GM19324 (cell line): ENCODE measurements at regions not wholly inside any gene's neighbourhood (a gene's known extent, or its start where the extent isn't known, plus 50 kb on each side); places are given as distances from the start of the nearest gene placed in this dataset.

Experiments
- ATAC-seq: cut with Tn5 transposase; IDR thresholded peaks from one replicate; pipeline ENCODE4 v1.9.1; 2021; ENCODE audit warnings: mild to moderate bottlenecking, moderate library complexity; ENCODE audit not compliant: unreplicated experiment, low FRiP score

DNA sequence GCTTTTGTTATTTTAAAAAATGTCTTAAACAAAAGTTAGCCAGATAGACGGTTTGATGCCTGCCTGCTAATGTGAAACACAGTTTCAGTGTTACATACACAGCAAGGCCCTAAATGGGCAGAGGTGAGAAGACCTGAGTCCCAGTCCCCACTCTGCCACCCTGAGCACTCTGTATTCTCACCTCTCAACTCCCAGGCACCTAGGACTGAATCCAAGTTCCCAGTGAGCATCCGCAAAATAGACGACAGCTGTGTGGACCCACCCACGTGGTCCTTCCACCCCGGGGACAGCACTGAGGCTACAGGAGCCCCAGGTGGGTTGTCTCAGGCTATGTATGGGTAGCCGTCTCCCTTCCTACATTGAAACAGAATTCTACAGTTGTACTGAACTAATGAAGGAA lies 111.5 kb downstream of the RPL27A start:
- no peak for ATAC-seq

DNA sequence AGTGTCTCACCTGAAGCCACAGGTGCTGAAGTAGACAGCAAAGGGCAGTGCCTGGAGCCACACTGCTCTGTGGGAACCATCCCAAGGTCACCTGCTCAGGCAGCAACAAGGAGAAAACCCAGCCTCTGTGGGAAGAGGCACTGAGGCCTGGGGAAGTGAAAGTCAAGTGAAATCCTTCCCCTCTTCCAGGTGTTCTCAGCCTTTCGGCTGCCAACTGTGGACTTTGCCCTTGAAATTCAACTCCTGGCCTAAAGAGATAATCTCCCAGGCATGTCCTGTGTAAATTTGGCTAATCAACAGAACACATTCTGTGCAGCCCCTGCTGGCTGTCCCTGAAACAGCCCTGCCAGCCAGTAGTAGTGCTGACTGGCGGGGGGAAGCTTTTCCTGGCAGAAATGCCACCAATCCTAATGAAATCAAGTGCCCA lies 112.1 kb downstream of the RPL27A start:
- ATAC-seq = no peak

DNA sequence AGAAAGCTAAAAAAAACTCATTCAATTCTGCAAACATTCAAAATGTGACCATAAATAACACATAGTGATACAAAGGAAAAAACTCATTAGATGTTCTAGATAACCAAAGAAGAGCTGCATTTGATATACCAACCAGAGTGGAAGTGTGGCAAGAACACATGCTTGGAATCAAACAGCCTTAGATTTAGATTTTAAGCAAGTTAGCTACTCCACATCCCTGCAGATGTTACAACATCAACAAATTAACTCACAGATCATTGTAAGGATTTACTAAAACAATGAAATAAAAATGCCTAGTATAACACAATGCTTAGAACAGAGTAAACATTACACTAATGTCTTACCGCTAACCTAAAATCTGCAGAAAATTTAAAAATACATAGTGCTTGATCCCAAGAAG lies 114.0 kb upstream of the AKIP1 start:
- ATAC-seq = no peak

DNA sequence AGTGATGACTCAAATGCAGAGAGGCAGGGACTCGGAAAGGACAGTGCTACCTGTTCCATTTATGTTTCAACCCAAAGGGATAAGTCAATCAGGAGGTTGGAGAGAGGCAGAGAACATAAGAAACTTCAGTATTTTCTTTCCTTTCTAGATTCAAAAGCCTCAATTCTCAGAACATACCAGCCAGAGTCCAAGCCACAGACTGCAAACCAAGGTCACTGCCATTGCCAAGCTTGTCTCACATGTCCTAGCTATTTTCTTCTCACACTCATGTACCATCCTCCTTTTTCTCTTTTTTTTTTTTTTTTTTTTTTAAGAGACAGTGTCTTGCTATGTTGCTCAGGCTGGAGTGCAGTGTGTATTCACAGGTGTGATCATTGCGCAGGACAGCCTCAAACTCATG lies 111.7 kb upstream of the AKIP1 start:
- ATAC-seq = no peak

DNA sequence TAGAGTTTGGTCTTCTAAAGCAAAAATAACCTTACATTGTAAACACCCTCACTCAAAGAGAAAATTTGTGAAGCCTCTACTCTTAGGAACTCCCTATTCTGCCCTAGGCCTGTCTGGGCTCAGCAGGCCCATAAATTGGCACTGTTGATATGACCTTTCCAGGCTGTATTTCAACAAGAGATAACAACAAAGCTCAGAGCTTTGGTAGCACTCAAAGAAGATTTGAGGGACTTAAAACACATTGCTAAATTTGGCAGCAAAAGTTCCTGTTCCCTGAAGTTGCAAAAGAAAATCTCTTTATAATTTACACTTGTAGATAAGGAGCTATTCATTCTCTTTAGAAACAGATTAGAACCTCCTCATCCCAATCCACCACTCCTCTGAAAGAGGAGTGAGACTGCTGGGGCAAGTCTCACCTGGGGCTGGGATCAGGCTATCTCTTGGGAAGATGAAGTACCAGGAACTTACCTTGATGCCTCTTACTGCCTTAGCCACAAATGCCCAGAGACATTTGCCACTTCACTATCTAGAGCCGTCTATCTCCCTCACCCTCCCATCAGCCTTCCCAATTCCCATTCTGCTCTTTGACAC lies 110.4 kb upstream of the AKIP1 start:
- ATAC-seq = no peak

DNA sequence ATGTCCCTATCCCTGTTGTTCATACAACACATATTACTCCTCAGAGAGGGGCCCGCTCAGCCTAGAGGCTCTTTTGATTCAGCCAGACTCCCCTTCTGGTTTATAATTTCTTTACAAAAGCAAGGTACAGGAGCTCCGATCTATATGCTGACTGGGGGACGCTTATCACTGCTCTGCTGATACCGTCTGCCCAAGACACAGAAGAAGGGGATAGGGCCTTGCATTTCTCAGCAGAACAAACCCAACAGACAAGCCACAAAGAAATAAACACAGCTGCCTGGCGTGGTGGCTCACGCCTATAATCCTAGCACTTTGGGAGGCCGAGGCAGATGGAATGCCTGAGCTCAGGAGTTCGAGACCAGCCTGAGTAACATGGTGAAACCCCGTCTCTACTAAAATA lies 109.9 kb upstream of the AKIP1 start:
- no peak for ATAC-seq

DNA sequence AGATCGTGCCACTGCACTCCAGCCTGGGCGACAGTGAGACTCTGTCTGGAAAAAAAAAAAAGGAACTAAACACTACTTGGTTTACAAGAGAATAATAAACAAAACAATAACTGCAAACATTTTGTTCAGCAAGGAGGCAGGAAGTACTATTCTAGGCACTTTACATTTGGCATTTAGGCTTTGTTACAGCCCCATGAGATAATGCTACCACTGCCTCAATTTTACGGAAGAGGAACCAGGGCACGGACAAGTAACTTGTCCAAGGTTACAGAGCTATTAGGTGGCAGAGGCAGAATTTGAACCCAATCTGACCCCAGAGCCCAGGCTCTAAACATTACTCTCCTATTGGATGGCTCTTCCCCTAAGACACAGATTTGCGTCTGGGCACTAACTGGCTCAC lies 108.7 kb upstream of the AKIP1 start:
- ATAC-seq = no peak

DNA sequence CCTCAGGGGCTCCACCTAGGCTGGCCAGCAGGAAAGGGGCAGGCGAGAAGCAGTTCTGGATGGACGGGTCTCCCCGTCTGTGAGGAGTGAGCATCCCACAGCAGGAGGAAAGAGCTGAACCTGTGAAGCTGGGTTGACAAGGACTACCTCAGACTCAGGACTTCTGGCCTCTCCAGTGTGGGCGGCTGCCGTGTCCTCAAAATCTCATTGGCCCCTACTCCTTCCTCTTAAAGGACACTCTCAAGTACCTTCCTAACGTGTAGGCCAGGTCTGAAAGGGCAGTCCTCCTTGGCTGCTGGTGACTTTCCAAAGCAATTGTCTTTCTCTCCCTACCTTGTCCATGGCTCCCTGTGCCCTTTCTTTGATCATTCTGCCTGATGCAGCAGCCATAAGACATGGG lies 107.0 kb upstream of the AKIP1 start:
- no peak for ATAC-seq

DNA sequence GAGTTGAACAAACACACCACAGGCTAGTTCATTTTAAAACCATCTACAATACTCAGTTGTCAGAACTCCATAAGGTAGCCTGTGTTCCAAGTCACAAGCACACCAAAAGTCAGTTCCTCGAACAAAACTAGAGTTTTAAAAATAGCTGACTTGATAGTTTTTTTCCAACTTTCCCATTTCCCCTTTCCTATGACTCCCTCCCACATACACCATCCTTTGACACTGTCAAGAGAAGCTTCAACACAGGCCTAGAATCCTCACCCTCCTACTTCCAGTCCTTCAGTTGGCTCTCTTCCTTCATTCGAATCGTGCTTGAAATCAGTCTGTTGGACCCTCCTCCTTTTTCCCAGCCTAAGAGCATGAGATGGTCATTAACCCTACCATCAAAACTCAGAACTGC lies 105.7 kb upstream of the AKIP1 start:
- no peak for ATAC-seq

DNA sequence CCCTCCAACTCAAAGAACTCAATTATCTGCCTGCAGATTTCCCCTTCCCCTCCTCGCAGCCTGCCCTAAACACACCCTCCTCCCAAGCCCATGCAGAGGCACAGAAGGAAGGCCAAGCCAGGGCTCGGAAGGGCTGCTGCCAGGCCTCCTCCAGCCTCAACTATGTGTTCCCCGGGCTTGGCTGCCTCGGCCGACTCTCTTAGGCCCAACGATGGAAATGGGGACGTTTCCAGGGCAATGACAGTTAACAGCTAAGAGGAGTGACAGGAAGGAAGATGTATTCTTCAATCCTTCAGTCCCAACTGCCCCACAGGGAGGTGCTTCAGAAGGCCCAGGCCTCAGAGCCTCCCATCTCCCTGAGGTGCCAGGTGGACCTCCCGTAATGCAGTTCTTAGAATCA lies 104.0 kb upstream of the AKIP1 start:
- ATAC-seq = no peak

DNA sequence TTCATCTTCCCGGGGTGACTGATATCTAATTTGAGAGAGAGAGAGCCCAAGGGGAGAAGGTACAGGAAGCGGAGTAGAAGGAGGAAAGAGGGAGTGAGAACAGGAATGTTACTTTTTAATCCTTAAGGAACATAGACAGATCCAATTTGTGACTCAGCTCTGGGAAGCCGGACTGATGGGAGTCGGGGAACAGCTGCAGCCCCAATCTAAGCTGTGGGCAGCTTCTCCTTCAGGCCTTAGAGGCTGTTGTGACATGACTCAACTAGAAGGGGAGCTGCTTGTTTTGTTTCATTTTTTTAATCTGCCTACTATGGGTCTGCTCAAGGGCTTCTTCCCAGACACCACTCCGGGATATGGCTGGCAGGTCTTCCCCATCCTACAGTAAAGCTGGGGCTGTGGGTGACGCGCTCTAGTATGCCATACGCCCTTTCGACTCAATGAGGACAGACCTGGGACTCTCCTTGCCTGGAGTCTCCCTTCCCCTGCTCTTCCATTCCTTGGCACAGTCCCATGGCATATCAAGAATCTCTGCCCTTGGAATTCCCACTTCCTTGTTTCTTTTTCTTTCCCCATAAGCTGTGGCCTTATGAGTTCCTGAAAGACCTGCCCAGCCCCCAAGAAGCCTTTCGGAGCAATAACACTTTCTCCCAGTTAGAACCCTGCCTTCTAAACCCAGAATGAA lies 103.3 kb upstream of the AKIP1 start:
- ATAC-seq = no peak

DNA sequence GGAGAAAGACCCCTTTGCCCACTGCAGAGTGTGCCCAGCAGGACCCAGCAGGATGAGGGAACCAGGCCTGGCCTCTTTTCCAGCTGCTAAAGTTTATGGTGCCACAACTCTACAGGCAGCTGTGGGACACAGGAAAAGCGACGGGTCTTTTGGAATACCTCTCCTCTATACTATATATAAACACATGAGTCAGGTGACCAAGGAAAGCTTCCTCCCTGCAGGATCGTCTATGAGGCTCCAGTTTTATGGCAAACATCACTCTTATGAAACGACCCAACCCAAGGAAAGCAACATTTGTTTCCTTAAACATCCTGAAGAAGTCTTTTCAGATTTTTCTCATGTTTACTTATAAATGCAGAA lies 102.8 kb upstream of the AKIP1 start:
- no peak for ATAC-seq

DNA sequence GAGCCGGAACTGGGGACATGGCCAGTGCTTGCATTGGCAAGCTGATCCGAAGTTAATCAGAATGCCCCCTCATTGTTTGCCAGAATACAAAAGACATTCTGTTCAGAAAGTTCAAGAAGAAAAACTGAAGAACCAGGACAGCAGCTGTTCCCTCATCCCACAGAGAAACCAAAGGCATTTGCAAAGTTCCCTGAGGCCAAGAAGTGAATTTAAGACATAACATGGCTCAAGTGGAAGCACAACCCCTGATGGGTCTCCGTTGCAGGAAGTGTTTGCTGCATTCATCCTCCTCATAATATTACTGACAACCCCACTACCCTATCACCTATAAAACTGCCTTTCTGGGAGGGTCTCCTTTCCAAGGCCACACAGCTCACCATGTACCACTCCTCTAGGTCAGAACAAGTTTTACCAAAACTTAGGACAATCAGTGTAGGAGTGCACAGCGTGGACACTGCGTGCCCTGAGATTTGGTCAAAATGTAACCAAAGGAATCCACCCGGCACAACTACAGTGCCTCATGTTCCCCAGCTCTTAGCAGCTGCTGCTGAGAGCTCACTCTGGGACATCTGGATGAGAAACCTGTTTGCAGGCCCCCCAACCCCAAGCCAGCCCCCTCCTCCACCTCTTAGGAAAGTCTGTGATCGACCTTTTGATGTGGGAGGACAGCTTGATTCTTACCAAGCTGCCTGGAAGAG lies 101.6 kb upstream of the AKIP1 start:
- ATAC-seq = no peak

DNA sequence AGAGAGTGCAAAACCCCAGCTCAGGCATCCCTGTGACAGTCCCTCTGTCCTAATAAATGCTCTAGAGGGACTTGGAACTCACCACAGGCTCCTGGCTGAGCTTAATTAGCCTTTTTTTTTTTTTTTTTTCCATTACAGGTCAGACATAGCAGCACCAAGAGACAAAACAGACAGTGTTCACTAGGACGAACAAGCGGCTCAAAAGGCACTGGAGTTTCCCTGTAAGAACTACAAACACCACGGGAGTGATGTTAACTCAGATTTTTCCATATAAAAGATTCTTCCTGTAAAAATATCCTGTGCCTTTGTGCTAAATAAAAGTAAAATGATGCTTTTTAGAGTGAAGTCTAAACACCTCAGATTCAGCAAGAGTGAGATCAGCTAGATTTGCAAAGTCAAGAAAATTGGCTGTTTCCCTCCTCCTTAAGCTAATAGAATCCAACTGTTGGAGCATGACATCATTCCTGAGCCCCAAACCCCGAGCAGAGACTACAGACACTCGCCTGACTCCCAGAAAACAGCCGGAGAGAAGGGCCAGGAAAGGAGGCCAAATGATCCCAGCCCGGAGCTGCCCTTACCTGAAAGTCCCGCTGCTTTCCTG lies 101.0 kb upstream of the AKIP1 start:
- no peak for ATAC-seq

DNA sequence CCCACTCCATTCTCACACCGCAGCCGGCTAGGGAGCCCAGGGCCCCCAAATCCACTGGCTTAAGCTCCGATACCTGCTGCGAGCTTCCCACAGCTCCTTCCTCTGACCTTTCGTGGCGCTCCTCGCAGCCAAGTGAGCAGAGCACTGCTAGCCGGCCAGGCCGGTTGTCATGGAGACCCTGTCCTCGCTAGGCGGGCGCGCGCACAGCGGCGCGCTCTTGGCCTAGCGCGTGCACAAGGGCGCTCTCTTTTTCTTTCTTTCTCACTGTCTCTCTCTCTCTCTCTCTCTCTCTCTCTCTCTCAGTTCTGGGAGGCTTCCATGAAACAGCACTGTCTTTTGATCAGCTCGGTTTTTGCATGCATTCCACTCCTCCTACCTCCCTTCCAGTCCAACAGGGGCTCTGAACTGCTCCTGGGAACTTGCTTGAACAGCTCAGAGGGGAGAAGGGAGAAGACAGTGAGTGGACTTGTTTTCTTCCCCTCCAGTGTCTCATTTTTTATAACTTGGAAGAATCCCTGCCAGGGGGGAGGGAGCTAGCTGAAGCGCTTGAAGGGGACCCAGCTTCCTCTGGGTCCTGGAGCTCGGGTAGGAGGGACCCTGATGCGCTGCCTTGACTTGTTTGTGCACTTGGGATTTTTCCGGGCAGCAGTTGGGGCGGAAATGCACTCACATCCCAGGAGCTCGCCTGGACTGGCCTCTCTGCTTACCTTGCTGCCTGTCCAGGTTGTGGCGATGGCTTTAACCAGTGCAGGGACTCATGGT lies 100.3 kb upstream of the AKIP1 start:
- no peak for ATAC-seq

DNA sequence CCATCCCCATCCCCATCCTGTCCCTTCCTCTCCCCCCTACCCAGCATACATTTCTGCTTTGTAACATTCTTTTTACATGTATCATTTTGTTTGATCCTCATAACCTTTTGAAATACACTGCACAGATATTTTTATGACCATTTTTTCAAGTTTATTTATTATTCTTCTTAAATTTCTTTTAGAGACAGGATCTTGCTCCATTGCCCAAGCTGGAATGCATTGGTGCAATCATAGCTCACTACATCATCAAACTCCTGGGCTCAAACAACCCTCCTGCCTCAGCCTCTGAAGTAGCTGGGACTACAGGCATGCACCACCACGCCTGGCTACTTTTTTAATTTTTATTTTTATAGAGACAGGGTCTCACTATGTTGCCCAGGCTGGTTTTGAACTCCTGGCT lies 99.4 kb upstream of the AKIP1 start:
- ATAC-seq = no peak

DNA sequence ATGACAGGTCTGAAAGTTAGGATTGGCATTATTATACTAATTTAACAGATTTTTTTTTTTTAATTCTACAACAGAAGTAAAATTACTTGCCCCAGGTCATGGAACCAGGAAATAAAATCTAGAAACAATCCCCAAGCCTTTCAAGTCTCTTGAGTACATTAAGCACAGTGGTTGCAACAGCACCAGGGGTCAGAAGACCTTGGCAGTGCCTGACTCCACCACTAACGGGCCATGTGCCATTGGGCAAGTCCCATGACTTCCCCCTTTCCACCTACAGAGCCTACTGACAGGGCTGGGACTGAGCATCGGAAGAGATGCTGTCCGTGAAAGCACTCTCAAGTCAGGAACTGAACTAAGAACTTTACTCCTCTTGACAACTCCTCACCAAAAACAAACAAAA lies 98.6 kb upstream of the AKIP1 start:
- no peak for ATAC-seq

DNA sequence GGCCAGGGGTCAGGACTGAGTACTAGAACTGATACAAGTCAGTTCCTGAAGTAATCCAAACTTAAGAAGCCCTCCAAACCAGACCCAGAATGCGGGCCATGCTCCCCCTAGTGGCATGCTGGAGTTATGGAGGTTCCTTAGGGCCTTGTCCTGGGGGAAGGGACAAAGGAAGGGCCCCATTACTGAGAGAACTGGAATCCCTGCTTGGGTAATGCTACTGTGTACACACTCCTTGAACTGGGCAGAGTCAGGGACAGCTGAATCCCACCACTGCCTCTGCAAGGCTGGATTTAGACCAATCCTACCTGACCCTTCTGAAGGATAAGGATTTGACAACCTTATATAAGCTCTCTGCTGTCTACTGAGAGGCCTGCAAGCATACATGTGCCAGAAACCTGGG lies 97.3 kb upstream of the AKIP1 start:
- peak; percentile 61 for ATAC-seq

DNA sequence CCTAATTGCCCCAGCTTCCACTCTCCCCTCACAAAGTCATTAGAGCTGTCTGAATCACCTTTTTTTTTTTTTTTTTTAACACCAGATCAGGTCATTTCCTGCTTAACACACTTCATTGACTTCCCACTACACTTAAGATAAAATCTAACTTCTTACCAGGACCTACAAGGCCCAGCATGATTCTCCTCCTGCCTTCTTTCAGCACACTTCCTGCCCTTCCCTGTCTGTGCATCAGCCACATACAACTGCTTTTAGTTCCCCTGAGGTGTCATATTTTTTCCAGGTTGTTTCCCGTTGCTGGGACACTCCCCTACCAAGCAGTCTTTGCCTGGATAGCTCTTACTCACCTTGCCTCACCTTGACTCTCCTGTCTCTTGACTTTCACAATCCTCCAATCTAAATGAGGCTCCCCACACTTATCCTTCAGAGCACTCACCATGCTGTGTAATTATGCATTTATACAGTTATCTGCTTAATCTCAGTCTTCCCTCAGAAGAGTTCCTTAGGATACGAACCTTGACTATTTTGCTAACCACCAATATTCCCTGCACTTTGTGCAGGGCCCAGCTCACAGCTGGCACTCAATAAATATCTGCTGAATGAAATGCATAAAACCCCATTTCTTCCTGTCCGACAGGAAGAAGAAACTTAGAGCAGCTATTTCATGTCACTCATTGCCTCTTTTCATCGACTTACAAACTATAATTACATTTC lies 96.6 kb upstream of the AKIP1 start:
- ATAC-seq = no peak

DNA sequence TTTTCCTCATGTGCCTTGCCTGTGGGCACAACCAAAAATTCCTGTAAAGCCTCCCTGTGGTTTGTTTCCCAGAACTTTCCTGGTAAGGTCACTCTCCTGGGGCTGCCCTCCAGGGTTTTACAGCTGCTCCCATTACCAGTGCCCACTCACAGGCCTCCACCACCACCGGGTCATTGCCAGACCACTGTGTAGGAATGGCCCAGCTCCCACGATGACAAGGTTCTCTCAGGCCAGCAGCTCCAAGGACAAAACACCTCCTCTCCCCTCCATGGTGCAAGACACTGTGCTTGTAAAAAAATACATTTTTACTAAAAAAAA lies 96.1 kb upstream of the AKIP1 start:
- ATAC-seq = no peak

DNA sequence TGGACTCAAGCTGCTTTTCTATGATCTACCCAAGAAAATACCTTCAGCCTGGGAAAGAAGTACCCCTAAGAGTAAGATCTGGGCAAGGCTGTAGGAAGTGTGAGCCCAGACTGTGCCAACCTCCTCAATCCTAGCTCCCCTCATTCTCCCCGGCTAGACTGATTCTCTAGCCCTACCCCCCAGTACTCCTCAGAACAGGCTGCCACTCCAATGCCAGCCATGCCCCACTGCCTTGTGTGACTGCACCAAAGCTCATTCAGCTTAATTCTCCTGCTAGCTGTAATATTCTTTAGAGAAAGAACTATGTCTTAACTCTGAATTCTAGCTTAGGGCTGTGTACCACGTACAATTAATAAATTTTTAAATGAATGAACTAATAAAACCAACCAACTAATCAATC lies 92.6 kb upstream of the AKIP1 start:
- no peak for ATAC-seq
